GM21786 (cell line): ENCODE measurements at regions not wholly inside any gene's neighbourhood (a gene's known extent, or its start where the extent isn't known, plus 50 kb on each side); places are given as distances from the start of the nearest gene placed in this dataset.
"Not testable (repeated sequence)": the region's sequence is repeated elsewhere in the genome, so short reads cannot be mapped to it uniquely, and the experiment has no call there.

Experiments
- ATAC-seq: cut with Tn5 transposase; IDR thresholded peaks from one replicate; pipeline ENCODE4 v1.9.1; 2021; ENCODE audit not compliant: unreplicated experiment

- no peak for ATAC-seq
These were observed 129.3 kb downstream of the SST start for GRCh38 chr3:187540847-187541246.

GRCh38 chr3:187536185-187536584 lies 134.0 kb downstream of the SST start:
- no peak for ATAC-seq

- no peak for ATAC-seq
These were observed 136.4 kb downstream of the SST start for GRCh38 chr3:187533797-187534196.

GRCh38 chr3:187531831-187532230 lies 138.4 kb downstream of the SST start:
- no peak for ATAC-seq

- no peak for ATAC-seq
These were observed 147.3 kb downstream of the SST start for GRCh38 chr3:187522890-187523289.

GRCh38 chr3:187522293-187522692 lies 147.9 kb downstream of the SST start:
- no peak for ATAC-seq

GRCh38 chr3:187521546-187521945 lies 148.6 kb downstream of the SST start:
- ATAC-seq = no peak

GRCh38 chr3:187520027-187520945 lies 149.9 kb downstream of the SST start:
- ATAC-seq = no peak

- no peak for ATAC-seq
These were observed 150.7 kb downstream of the SST start for GRCh38 chr3:187519428-187519890.

- no peak for ATAC-seq
These were observed 150.4 kb downstream of the RTP4 start for GRCh38 chr3:187518616-187519015.

- ATAC-seq = no peak
These were observed 150.0 kb downstream of the RTP4 start for GRCh38 chr3:187518207-187518606.

- ATAC-seq = no peak
These were observed 148.4 kb downstream of the RTP4 start for GRCh38 chr3:187516446-187517185.

GRCh38 chr3:187507905-187508304 lies 139.7 kb downstream of the RTP4 start:
- no peak for ATAC-seq

- ATAC-seq = no peak
These were observed 139.1 kb downstream of the RTP4 start for GRCh38 chr3:187507266-187507665.

- no peak for ATAC-seq
These were observed 136.2 kb downstream of the RTP4 start for GRCh38 chr3:187504435-187504834.

- ATAC-seq = no peak
These were observed 130.1 kb downstream of the RTP4 start for GRCh38 chr3:187498211-187498724.

- ATAC-seq = no peak
These were observed 128.9 kb downstream of the RTP4 start for GRCh38 chr3:187497052-187497451.

- not testable (repeated sequence) for ATAC-seq
These were observed 125.9 kb downstream of the RTP4 start for GRCh38 chr3:187494056-187494455.

GRCh38 chr3:187491371-187491770 lies 123.2 kb downstream of the RTP4 start:
- ATAC-seq = no peak

GRCh38 chr3:187490366-187490765 lies 122.2 kb downstream of the RTP4 start:
- no peak for ATAC-seq

GRCh38 chr3:187484547-187485295 lies 116.5 kb downstream of the RTP4 start:
- ATAC-seq = no peak
